B cell (primary cell): ENCODE measurements at regions not wholly inside any gene's neighbourhood (a gene's known extent, or its start where the extent isn't known, plus 50 kb on each side); places are given as distances from the start of the nearest gene placed in this dataset.

ENCODE experiments used
- EZH2 ChIP-seq: IDR thresholded peaks from 2 replicates; pipeline ENCODE4 v1.6.1; 2012; ENCODE audit warnings: borderline replicate concordance, low read depth, mild to moderate bottlenecking, moderate library complexity, low read length; ENCODE audit not compliant: insufficient read depth, poor library complexity, severe bottlenecking
- TF ChIP-seq, protein P1 (sequence below): fragments of 200-600 bp; IDR thresholded peaks from one replicate; pipeline ENCODE4 v1.8.0; 2022; ENCODE audit warnings: antibody characterized with exemption, mild to moderate bottlenecking

- TF ChIP-seq, protein P1, sequence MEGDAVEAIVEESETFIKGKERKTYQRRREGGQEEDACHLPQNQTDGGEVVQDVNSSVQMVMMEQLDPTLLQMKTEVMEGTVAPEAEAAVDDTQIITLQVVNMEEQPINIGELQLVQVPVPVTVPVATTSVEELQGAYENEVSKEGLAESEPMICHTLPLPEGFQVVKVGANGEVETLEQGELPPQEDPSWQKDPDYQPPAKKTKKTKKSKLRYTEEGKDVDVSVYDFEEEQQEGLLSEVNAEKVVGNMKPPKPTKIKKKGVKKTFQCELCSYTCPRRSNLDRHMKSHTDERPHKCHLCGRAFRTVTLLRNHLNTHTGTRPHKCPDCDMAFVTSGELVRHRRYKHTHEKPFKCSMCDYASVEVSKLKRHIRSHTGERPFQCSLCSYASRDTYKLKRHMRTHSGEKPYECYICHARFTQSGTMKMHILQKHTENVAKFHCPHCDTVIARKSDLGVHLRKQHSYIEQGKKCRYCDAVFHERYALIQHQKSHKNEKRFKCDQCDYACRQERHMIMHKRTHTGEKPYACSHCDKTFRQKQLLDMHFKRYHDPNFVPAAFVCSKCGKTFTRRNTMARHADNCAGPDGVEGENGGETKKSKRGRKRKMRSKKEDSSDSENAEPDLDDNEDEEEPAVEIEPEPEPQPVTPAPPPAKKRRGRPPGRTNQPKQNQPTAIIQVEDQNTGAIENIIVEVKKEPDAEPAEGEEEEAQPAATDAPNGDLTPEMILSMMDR: no peak
- no peak for TF ChIP-seq EZH2
These were observed 196.3 kb upstream of the CXCR4 start for GRCh38 chr2:136314240-136314639.
